HG03520 (cell line): ENCODE measurements at regions not wholly inside any gene's neighbourhood (a gene's known extent, or its start where the extent isn't known, plus 50 kb on each side); places are given as distances from the start of the nearest gene placed in this dataset.
"Not testable (repeated sequence)": the region's sequence is repeated elsewhere in the genome, so short reads cannot be mapped to it uniquely, and the experiment has no call there.

ENCODE experiments used
- ATAC-seq: cut with Tn5 transposase; IDR thresholded peaks from one replicate; pipeline ENCODE4 v1.9.1; 2021; ENCODE audit warnings: mild to moderate bottlenecking, moderate library complexity; ENCODE audit not compliant: unreplicated experiment

DNA sequence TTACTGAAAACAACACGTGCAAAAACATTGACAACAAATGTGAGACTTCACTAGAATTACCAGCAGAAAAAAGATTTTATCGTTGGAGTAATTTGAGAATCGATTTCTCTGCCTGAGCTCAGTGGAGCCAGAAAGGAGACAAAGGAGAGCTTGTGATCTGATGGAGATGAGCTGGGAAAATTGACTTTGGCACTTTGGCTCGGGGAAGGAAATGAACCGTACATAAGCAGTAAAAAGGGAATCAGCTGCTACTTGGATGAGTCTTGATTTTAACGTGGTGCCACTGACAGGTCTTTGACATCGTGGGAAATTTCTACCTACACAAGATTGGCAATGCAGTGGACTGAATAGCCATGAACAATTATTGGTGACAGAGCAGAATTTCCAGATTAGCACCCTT is 244.7 kb upstream of the RPS23 start:
- ATAC-seq: no peak

DNA sequence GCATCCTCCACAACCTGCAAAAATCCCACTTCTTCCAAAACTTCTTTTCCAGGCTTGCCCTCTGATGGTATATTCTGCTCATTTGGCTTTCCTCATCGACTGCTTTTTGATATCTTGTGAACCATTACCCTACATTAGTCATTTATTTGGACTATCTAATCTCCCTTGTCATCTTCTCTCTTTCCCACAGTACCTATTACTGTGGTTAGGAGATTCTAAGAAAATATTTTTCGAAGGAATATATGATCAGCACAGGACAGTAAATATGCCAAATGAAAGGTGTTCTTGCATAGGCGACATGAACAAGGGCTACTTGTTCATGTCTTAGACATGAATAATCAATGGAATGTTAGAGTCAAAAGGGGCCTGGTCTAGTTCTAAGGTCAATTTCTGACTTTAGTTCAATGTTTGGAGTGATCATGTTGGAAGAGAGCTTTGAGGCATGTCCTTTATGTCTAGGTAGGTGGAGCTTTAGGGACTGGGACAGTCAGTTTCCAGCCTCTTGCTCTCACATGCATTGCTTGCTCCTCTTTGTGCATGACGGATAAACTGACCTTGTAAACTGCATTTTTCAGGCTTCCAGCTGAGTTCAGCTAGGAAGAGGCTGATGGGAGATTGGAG is 243.4 kb upstream of the RPS23 start:
- ATAC-seq: no peak

DNA sequence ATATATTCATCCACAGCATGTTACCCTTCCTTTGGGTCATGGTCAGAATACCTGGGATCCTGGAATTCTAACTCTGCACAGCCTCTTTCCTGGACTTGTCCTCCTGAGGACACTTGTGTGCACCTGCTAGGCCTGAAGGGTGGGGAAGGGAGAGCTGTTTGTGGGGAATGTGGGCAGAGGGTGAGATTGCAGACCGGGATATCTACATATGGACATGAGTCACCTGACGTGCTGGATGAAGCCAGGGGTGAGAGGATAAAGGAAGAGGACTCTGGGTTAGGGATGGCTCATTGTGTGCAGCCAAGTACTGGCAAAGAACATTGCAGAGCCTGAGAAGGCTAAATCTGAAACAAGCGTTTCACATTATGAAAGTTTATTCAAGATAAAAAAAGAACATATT is 241.4 kb upstream of the RPS23 start:
- ATAC-seq: no peak

DNA sequence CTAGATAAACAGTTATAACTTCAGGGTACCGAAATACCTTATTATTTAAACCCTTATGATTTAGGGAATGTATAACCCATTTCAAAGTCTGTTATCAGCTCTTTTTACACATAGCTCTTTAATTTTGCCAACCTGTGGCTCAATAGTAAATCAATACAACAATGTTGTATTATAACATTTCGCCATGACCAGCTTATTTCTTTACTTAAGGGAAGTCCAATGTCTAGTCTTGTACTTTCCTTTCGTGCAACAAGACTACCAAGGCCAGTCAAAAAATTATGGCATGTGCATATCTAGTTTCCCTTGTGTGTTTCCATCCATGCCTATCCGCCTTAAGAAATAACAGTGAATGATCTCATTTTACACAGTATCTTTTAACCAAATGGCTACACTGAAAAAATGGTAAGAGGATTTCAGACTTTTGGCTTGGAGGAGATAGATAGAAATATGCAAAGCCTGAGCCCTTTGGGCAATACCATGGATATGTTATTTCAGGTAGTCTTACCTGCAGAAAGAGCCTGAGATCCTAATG is 239.5 kb upstream of the RPS23 start:
- ATAC-seq: no peak

DNA sequence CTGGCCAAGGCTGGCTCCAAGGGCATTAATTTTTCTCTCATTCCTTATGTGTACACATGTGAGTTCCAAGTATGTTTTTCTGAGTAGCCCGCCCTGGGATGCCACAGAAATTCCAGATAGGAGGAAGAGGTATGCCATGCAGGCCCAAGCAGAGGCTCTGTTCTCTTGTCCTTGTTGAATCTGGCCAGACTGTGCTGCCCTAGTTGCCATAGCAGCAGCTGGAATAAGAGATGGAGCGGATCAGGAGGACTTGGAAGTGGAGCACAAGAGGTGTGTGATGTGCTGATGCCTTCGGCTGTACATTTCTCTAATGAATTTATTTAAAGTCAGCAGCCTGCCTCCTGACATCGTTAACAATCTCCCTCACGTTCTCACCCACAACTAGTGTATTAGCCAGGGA is 235.6 kb upstream of the RPS23 start:
- ATAC-seq: no peak

DNA sequence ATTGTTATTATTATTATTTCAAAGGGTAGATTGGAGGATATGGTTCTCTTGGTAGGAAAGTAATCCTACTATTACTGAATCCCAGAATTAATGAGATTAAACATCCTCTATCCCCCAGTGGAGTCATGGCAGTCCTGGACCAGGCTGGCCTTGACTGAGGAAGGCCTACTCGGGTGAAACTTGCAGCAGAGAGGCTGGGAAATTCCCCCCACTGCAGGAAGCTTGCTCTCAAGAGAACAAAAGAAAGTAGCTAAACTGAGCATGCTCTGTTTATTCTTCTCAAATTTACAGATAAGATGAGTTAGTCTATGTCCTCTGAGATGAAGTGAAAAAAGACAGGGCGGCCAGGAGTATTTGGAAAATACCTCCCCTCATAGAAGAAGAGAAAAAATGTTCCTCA is 233.9 kb upstream of the RPS23 start:
- ATAC-seq: peak; percentile 51

DNA sequence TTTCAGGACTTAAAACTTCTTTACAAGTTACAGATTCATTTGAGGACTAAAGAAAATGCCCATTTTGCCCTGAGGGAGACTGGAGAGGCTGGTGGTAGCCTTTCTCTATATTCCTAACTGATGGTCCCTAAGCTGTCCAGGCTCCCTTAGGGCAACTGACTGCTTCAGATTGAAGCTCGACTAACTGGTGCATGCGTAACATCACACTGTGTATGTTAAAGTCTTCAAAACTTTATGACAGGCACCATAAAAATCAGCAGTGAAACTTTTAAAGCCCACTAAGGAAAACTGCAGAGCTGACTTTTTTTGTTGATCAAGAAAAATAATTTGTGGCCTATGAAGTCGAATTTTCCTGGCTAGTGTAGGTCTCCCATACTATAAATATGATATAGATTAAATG is 233.0 kb upstream of the RPS23 start:
- no peak for ATAC-seq

DNA sequence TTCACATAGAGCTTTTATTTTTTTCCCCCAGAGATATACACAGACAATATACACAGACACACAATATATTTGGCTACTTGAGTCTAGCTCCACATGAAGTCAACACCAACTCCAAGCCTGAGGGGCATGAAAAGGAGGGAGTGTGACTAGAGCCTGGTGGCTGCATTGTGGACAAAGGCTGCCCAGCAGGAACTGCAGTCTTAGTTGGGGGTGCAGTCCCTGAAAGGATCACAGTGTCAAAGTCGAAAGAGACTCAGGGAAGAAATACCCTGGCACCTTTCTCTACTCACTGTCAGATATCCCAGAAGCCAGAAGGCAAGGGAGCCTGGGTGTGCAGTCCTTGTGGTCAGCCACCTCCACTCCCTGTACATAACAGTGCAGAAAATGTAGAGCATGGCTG is 231.6 kb upstream of the RPS23 start:
- ATAC-seq: no peak

DNA sequence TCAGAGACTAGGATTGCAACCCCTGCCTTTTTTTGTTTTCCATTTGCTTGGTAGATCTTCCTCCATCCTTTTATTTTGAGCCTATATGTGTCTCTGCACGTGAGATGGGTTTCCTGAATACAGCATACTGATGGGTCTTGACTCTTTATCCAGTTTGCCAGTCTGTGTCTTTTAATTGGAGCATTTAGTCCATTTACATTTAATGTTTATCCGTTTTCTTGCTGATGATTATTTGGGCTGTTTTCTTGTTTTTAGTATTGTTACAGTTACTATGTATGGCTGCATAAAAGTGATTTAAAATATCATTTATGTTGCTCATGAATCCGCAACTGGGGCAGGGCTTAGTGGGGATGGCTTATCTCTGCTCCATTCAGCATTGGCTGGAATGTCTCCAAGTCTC is 228.2 kb upstream of the RPS23 start:
- not testable (repeated sequence) for ATAC-seq

DNA sequence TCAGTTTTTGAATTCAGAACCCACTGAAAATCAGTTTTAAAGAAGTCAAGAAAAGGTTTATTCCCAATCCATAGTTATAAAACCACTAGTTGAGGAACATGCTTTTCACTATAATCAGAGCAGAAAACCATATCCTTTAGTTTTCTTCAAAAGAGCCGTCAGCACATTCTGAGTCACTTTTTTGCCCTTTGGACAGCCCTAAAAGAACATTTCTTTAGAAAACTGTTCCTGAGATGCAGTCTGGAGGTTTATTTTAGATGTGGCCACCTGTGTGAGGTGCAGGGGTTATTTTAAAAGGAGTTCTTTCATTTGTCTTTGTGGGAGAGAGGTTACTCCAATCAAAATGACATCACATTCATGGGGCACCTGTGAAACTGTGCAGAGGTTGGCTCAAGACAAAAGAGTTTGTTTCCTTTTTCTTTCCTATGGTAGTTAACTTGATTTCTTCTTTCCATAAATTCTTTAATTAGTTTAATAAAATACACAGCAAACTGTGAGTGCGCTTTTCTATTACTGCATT is 221.6 kb upstream of the RPS23 start:
- ATAC-seq: no peak

DNA sequence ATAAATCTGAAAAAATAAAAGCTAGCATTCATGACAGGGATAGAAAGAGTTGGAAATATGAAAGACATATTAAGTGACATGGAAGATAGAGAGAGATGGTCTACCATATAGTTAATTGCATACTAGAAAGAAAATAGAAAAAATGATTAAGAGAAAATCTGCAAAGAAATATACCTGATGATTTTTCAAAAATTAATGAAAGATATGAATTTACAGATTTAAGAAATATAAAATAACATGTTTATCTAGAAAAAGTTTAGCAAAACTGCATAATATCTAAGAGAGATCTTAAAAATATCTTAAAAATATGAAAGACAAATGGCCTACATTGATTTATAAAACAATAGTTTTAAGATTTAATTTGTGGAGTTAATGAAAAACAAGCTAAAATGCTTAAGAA is 219.1 kb upstream of the RPS23 start:
- ATAC-seq: no peak

DNA sequence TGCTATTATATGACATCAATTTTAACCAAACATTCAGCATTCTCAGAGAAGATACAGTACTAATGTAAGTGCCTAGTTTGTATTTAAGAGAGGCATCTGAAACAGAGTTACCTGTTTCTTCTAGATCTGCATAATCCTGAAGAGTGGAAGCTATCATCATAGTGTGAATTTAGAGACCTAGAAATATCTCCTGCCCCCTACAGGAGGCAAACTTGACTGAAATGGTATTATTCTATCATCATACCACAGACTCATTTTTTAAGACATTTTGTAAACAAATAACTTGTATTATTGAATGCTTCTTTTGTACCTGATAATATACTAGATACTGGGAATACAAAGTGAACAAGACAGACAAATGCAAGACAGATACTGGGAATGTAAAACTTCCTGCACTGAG is 216.8 kb upstream of the RPS23 start:
- no peak for ATAC-seq

DNA sequence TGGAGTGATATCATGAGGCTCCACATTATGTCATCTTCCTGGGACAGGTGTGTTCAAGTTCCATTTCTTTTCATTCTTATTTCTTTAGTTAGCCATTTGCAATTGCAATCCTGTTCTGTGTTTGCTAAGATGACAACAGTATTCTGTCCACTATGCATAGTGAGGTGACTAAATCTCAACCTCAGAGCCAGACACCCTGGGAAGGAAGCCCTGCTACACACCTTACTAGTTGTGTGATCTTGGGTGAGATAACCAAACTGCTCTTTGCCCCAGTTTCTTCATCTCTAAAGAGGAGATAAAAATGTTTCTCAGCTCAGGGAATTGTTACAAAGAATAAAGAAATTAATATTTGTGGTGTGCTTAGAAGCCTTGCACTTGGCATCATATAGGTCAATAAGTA is 215.1 kb upstream of the RPS23 start:
- ATAC-seq: no peak

DNA sequence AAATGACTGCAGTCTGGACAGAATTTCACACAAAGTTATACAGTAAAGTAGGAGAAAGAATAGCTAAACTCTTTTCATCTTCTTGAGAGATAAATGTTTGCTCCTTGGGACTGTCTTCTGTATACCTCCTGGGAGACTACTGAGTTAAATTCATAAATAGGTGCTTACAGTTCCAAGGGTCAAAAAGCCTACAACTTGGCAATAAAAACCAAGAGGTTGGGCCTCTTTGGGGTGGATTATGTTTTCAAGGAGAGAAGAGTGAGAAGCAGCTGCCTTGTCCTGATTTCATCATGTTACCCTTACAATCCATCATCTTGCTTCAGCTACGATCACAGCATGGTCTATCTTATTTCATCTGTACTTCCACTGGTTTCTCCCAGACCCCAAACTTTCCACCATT is 213.2 kb upstream of the RPS23 start:
- ATAC-seq: no peak

DNA sequence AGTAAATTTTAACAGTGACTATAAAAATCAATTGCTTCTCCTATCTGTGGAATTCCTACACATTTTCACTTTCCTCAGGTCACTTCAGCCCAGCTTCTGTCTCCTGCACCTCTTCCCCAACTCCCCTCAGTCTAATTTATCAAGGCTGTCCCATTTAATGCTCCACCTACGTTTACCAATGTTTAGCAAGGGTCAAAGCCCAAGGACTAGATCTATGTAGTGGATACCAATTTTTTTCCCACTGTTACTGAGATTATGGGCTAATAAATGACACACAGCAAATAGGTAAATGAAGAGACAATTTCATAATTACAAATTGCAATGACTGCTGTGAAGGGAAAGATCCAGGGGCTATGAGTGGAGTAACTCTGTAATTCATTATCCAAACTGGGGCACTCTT is 211.5 kb upstream of the RPS23 start:
- ATAC-seq: no peak

DNA sequence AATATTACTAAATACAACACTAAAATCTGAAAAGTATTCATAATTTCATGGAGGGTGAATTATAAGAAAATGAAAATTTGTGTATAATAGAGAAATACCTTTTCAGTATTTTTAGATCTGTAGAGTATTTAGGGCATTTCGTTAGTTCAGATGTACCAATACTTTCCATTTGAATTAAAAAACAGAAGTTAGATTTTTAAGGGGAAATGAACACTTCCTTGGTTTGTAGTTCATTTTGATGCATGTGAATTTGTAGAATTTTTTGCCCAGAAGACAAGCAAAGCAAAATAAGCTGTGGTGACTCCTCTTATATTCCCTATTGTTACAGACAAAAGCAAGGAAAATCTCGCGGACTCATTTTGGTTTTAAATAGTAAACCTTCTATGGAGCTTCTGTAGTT is 209.0 kb upstream of the RPS23 start:
- ATAC-seq: no peak

DNA sequence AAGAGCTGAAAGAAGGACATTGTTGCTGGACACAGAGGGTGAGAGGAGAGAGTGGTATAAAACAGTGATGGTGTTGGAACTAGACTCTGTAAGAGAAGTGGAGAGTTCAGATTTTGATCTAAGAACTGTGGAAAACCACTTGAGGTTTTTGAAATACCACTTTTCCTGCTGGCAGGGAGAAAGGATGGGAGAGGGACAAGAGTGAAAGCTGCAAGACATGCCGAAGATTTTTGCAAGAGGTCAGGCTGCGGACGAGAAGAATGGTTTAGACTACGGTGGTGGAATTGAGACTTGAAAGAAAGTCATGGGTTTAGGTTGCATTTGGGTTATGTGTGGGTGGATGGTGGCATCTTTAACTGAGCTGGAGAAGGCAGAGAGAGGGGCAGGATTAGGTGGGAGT is 202.2 kb upstream of the RPS23 start:
- ATAC-seq: no peak

DNA sequence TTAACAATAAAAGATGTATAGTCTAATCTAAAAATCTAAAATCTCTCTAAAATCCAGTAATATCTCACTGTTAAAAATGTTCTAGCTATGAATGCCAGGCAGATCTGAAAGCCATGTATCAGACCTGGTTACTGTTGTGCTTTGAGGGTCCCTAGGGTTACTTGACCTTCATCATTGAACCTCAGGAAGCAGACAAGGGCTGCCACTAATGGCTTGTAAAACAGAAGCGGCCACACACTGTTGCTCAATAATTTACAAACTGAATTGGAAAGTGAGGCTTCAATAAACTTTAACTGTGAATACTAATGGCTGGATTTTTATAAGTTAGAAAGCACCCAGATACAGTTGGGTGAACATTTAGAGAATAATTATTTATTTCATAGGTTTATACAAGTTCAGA is 198.0 kb upstream of the RPS23 start:
- ATAC-seq: no peak

DNA sequence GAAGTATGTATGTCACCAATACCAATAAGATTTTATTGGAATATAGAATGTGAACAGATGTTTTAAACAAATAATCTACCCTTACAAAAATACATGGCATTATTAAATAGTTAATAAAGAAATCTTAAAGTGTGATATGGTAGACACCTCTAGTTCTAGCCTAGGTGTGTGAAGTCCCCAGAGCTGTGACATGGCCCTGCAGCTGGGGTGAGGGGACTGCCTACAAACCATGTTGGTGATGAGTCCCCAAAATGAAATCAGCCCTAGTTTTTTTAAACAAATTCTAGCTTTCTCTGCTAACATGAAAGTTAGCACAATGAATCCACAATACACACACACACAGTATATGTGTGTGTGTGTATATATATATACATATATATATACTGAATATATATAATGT is 195.1 kb upstream of the RPS23 start:
- no peak for ATAC-seq

DNA sequence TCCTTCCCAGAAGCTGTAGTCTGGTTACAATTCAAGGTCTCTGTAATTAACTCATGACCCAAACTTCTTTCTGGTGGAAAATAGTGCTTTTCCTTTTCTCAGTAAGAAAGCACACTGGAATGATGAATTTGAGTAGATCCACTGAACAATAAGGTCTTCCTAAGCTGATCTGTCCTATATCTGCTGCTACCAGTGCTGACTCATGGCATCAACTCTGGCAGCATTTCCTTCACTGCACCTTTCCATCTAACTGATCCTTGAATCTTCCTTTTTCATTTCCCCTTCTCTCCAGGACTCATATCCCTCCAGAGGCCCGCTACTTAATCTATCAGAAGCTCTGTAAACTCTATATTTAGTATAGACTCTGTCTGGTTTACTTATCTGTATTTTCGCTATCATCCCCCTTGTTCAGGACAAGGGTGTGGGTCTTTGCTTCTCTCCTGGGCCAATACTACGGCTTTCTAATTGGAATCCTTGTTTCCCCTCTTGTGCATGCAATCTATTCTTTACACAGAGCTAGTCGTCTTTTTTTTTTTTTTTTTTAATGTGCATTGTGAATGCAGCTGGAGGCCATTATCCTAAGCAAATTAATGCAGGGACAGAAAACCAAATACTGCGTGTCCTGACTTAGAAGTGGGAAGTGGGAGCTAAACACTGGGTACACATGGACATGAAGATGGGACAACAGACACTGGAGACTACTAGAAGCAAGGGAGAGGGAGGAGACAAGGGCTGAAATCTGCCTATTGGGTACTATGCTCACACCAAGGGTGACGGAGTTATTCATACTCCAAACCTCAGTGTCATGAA is 192.2 kb upstream of the RPS23 start:
- ATAC-seq: no peak

DNA sequence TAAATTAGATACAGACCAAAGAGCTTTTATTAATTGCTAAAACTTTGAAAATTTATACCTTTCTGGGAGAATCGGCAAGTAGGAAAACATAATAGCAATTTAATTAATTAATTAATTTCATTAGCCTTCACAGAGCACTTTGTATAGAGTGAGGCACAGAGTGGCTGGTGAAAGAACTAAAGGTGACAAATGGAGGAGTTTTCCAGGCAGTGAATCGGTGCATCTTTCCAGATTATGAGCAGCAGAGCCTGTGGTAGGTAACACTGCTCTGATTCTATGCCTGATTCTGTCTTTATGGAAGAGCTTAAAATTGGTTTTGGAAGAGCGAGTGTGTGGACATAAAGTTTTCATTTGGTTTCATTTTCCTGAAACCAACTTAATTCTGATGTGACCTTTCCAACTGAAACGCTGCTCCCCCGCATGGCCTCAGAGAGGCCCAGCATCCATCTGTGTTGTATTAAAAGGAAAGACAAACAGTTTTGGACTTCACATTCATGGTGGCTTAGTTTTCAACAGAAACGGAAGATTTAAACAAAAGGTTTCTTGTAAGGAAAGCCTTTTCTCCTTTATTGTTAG is 188.9 kb upstream of the RPS23 start:
- no peak for ATAC-seq

DNA sequence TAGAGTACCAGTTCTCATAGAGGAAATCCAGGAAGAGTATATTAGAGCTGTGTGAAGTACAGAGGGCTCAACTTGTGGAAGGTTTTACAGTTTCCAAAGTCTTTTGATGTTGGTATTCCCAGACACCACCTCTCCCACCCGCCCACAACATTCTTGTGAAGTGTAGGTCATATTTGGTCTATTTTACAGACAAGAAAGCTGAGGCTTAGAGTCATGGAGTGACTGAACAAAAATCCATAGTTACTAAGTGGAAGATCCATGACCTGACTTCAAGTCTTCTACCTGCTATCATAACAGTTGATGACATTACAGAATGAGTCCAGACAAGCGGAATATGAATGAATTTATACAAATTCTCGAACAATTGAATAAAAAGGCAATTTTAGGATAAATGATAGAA is 187.1 kb upstream of the RPS23 start:
- ATAC-seq: no peak
